Adipocyte (in vitro differentiated cells): ENCODE measurements at regions not wholly inside any gene's neighbourhood (a gene's known extent, or its start where the extent isn't known, plus 50 kb on each side); places are given as distances from the start of the nearest gene placed in this dataset.

ENCODE experiments used
- DNase-seq: peaks from one replicate; pipeline ENCODE4 v3.0.0-alpha.2; 2015; ENCODE audit warnings: low read depth
- H3K27me3 ChIP-seq: replicated peaks from 2 replicates; pipeline ENCODE4 v1.7.0; 2013; ENCODE audit warnings: mild to moderate bottlenecking, low read length, moderate library complexity; ENCODE audit not compliant: control insufficient read depth, insufficient read depth
- H3K36me3 ChIP-seq: 2 replicates; pipeline ENCODE4 v1.7.0; 2013; ENCODE audit warnings: low read length, mild to moderate bottlenecking, moderate library complexity; ENCODE audit not compliant: control insufficient read depth, insufficient read depth, severe bottlenecking
- H3K4me1 ChIP-seq: 2 replicates; pipeline ENCODE4 v1.7.0; 2013; ENCODE audit warnings: mild to moderate bottlenecking, low read length, moderate library complexity; ENCODE audit not compliant: control insufficient read depth, insufficient read depth
- H3K4me3 ChIP-seq: 2 replicates; pipeline ENCODE4 v1.7.0; 2013; ENCODE audit warnings: mild to moderate bottlenecking, low read length, moderate library complexity
- H3K9ac ChIP-seq: 2 replicates; pipeline ENCODE4 v1.7.0; 2013; ENCODE audit warnings: mild to moderate bottlenecking, low read length, moderate library complexity
- H3K9me3 ChIP-seq: 2 replicates; pipeline ENCODE4 v1.7.0; 2013; ENCODE audit warnings: mild to moderate bottlenecking, low read length, moderate library complexity; ENCODE audit not compliant: control insufficient read depth

GRCh38 chr1:195065437-195065836 lies 1542.8 kb downstream of the KCNT2 start:
- H3K9me3 ChIP-seq = no peaks in the 10 kb centered on the region
- no peaks in the 10 kb centered on the region for H3K27me3 ChIP-seq
- no peak overlapping the region for H3K9ac ChIP-seq
- H3K36me3 ChIP-seq = no peaks in the 10 kb centered on the region
- H3K4me1 ChIP-seq = no peaks in the 10 kb centered on the region
- DNase-seq = no peak
- no peak overlapping the region for H3K4me3 ChIP-seq

GRCh38 chr1:195064358-195064757 lies 1543.9 kb downstream of the KCNT2 start:
- Histone ChIP-seq H3K4me3 (no peak overlapping the region), H3K27me3 (no peaks in the 10 kb centered on the region), H3K9ac (no peak overlapping the region), H3K9me3 (no peaks in the 10 kb centered on the region), H3K4me1 (no peaks in the 10 kb centered on the region), H3K36me3 (no peaks in the 10 kb centered on the region)
- no peak for DNase-seq

GRCh38 chr1:195054217-195054687 lies 1554.0 kb downstream of the KCNT2 start:
- no peaks in the 10 kb centered on the region for H3K36me3 ChIP-seq
- no peak overlapping the region for H3K4me3 ChIP-seq
- no peak overlapping the region for H3K9ac ChIP-seq
- no peaks in the 10 kb centered on the region for H3K27me3 ChIP-seq
- DNase-seq = no peak
- H3K4me1 ChIP-seq = no peaks in the 10 kb centered on the region
- H3K9me3 ChIP-seq = no peaks in the 10 kb centered on the region

DNA sequence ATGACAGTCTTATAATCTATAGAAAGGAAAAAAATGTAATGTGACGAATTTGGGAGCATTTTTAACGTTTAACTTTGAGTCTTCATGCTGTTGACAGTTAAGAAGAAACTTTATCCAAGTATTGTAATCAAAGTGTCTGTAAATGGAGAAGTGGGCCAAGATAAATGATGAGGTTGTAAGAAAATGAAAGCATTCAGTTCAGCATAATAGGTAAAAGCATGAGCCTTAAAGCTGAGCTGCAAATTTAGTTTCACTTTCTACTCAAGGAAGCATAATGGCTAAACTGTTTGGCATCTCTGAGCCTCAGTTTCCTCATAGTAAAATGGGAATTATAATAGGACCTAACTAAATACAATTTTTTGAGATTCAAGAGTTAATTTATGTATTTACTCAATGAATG lies 1554.8 kb downstream of the KCNT2 start:
- no peak overlapping the region for H3K9ac ChIP-seq
- no peak overlapping the region for H3K4me3 ChIP-seq
- H3K27me3 ChIP-seq = no peaks in the 10 kb centered on the region
- peak; percentile 41 for DNase-seq
- H3K36me3 ChIP-seq = no peaks in the 10 kb centered on the region
- no peaks in the 10 kb centered on the region for H3K4me1 ChIP-seq
- H3K9me3 ChIP-seq = no peaks in the 10 kb centered on the region

GRCh38 chr1:195047772-195048171 lies 1560.5 kb downstream of the KCNT2 start:
- Histone ChIP-seq H3K9ac (no peak overlapping the region), H3K4me3 (no peak overlapping the region), H3K4me1 (no peaks in the 10 kb centered on the region), H3K9me3 (no peaks in the 10 kb centered on the region), H3K27me3 (no peaks in the 10 kb centered on the region), H3K36me3 (no peaks in the 10 kb centered on the region)
- DNase-seq = peak; percentile 37

DNA sequence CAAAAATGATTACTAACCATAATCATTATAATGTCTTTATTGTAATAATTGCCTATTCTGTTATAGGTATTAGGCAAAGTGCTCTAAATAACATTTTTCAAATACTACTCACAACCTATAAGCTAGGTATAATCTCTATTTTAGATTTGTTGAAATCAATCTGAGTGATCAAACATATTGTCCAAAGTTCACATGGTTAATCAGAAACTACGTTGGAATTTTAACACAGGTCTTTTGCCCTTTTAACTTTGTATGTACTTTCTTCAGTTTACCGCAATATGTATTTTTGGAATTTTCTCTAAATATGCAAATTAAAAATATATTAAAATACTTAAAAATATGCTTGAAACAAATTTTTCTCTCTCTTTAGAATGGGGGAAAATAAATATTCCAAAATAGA lies 1563.2 kb downstream of the KCNT2 start:
- no peaks in the 10 kb centered on the region for H3K27me3 ChIP-seq
- H3K36me3 ChIP-seq = no peaks in the 10 kb centered on the region
- no peak overlapping the region for H3K9ac ChIP-seq
- H3K4me3 ChIP-seq = no peak overlapping the region
- no peaks in the 10 kb centered on the region for H3K4me1 ChIP-seq
- H3K9me3 ChIP-seq = no peaks in the 10 kb centered on the region
- DNase-seq = no peak

DNA sequence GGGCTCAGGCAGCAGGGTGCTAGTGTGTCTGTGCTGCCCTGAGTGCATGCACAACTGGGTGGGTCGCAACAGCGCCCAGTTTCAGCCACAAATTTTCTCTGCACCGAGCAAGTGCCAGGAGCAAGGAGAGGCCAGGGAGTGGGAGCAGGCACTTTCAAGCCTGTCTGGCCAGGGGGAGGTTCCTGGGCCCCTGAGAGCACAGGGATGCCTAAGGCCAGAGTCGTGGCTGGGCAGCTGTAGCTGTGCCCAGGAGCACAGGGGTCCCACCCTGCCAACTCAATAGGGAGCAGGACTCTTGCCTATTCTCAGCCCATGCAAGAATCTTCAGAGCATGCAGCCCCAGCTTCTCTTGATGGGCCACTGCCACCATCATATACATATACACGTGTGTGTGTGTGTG lies 1577.4 kb downstream of the KCNT2 start:
- Histone ChIP-seq H3K27me3 (no peaks in the 10 kb centered on the region), H3K36me3 (no peaks in the 10 kb centered on the region), H3K4me3 (no peak overlapping the region), H3K9ac (no peak overlapping the region), H3K9me3 (peaks cover 11% of the 10 kb centered on the region), H3K4me1 (no peaks in the 10 kb centered on the region)
- DNase-seq = no peak

DNA sequence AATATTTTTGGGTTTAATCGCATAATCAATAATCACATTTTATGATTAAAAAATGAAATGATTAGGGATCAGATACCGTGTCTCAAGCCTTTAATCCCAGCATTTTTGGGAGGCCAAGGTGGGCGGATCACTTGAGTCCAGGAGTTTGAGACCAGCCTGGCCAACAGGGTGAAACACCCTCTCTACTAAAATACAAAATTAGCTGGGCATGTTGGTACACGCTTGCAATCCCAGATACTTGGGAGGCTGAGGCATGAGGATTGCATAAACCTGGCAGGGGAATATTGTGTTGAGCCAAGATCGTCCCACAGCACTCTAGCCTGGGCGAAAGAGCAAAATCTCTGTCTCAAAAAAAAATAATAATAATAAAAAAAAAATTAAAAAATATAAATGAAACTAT lies 1581.4 kb downstream of the KCNT2 start:
- no peaks in the 10 kb centered on the region for H3K27me3 ChIP-seq
- DNase-seq = no peak
- H3K36me3 ChIP-seq = no peaks in the 10 kb centered on the region

GRCh38 chr1:195019385-195019784 lies 1588.9 kb downstream of the KCNT2 start:
- peaks cover 3% of the 10 kb centered on the region for H3K9me3 ChIP-seq
- H3K4me1 ChIP-seq = no peaks in the 10 kb centered on the region
- no peak for DNase-seq
- no peak overlapping the region for H3K4me3 ChIP-seq
- H3K9ac ChIP-seq = no peak overlapping the region
- H3K36me3 ChIP-seq = no peaks in the 10 kb centered on the region
- no peaks in the 10 kb centered on the region for H3K27me3 ChIP-seq

More for the DNA sequence above, 1581.4 kb downstream of the KCNT2 start:
- no peaks in the 10 kb centered on the region for H3K4me1 ChIP-seq
- no peak overlapping the region for H3K9ac ChIP-seq
- H3K4me3 ChIP-seq = no peak overlapping the region
- H3K9me3 ChIP-seq = peaks cover 7% of the 10 kb centered on the region

DNA sequence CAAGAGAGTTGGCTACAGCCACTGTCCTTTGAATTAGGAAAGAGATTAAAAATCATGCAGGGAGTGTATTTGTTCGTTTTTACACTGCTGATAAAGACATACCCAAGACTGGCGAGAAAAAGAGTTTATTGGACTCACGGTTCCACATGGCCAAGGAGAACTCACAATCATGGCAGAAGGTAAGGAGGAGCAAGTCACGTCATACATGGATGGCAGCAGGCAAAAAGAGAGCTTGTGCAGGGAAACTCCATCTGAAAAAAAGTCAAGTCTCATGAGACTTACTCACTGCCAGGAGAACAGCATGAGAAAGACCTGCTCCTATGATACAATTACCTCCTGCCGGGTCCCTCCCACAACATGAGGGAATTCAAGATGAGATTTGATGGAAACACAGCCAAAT lies 1595.2 kb downstream of the KCNT2 start:
- no peaks in the 10 kb centered on the region for H3K4me1 ChIP-seq

GRCh38 chr1:195005338-195005737 lies 1602.9 kb downstream of the KCNT2 start:
- Histone ChIP-seq H3K27me3 (no peaks in the 10 kb centered on the region), H3K9me3 (no peaks in the 10 kb centered on the region), H3K9ac (no peak overlapping the region), H3K4me3 (no peak overlapping the region), H3K4me1 (no peaks in the 10 kb centered on the region), H3K36me3 (no peaks in the 10 kb centered on the region)
- peak; percentile 21 for DNase-seq

More for the DNA sequence above, 1595.2 kb downstream of the KCNT2 start:
- no peak overlapping the region for H3K4me3 ChIP-seq
- H3K36me3 ChIP-seq = no peaks in the 10 kb centered on the region
- DNase-seq = no peak
- no peak overlapping the region for H3K9ac ChIP-seq
- H3K9me3 ChIP-seq = peaks cover 3% of the 10 kb centered on the region
- no peaks in the 10 kb centered on the region for H3K27me3 ChIP-seq

- no peaks in the 10 kb centered on the region for H3K9me3 ChIP-seq
- H3K27me3 ChIP-seq = no peaks in the 10 kb centered on the region
- H3K4me3 ChIP-seq = no peak overlapping the region
- H3K9ac ChIP-seq = no peak overlapping the region
- H3K4me1 ChIP-seq = no peaks in the 10 kb centered on the region
- H3K36me3 ChIP-seq = no peaks in the 10 kb centered on the region
- DNase-seq = no peak
Observed at GRCh38 chr1:194990483-194990882, 1617.8 kb downstream of the KCNT2 start.
